GM12878 (cell line): ENCODE measurements at regions not wholly inside any gene's neighbourhood (a gene's known extent, or its start where the extent isn't known, plus 50 kb on each side); places are given as distances from the start of the nearest gene placed in this dataset.

ENCODE experiments used
- ATAC-seq: fragments of 200-7000 bp; cut with Tn5 transposase; 3 replicates; pipeline ENCODE4 v1.9.1; 2020; ENCODE audit warnings: mild to moderate bottlenecking, moderate library complexity
- BruUV-seq: library from RNA; stranded (reverse); fragments of 400-500 nt; replicated peaks from 2 replicates; lab custom pipeline; 2021; lab: Mats Ljungman, UMichigan
- CTCF ChIA-PET: fragments of 300-600 bp; sonication (Branson Sonifier 250); formaldehyde crosslinking; extraction: SDS; loops from one replicate; lab custom pipeline; 2021; ENCODE audit warnings: inconsistent platforms; lab: Yijun Ruan, JAX
- POLR2A ChIA-PET: fragments of 350-600 bp; formaldehyde crosslinking; extraction: SDS; loops from one replicate; lab custom pipeline; 2021; ENCODE audit warnings: inconsistent platforms; lab: Charles Lee
- RAD21 ChIA-PET: fragments of 300-600 bp; sonication (Branson Sonifier 250); formaldehyde crosslinking; loops from one replicate; lab custom pipeline; 2023; ENCODE audit warnings: antibody characterized with exemption; ENCODE audit not compliant: unreplicated experiment; lab: Charles Lee
- SMC1A ChIA-PET: fragments of 300-600 bp; sonication (Branson Sonifier 250); formaldehyde crosslinking; loops from one replicate; lab custom pipeline; 2023; ENCODE audit not compliant: unreplicated experiment, uncharacterized antibody; lab: Charles Lee
- DNase-seq: peaks from one replicate; pipeline ENCODE4 v3.0.0-alpha.2; 2011; ENCODE audit warnings: low read depth, low spot score
- FAIRE-seq: peaks from 3 replicates; lab custom pipeline; 2011; peaks lifted over from hg19 to GRCh38; lab: Jason Lieb, UNC
- H2AFZ ChIP-seq: 2 replicates; pipeline ENCODE4 v1.6.0; 2011; ENCODE audit warnings: low read depth, low read length, control low read depth; ENCODE audit not compliant: control insufficient read depth
- H3K27ac ChIP-seq: 2 replicates; pipeline ENCODE4 v1.5.1; 2011; ENCODE audit warnings: control low read depth; ENCODE audit not compliant: control insufficient read depth, insufficient read depth
- H3K27me3 ChIP-seq, 2 experiments: replicated peaks in 1 of 2; 2 replicates each; pipeline versions ENCODE4 v1.6.0 to v1.6.1; 2011; ENCODE audit warnings: low read length in 1 of 2; ENCODE audit not compliant: control insufficient read depth in 2 of 2, insufficient read depth in 2 of 2
- H3K36me3 ChIP-seq, 2 experiments: 2 replicates each; pipeline ENCODE4 v1.5.1; 2011; ENCODE audit warnings: low read length in 1 of 2; ENCODE audit not compliant: control insufficient read depth in 2 of 2, insufficient read depth in 2 of 2
- H3K4me1 ChIP-seq: 2 replicates; pipeline ENCODE4 v1.6.1; 2011; ENCODE audit warnings: mild to moderate bottlenecking, low read length, moderate library complexity, mixed read lengths; ENCODE audit not compliant: control insufficient read depth, insufficient read depth
- H3K4me2 ChIP-seq: 2 replicates; pipeline ENCODE4 v1.6.0; 2011; ENCODE audit warnings: control low read depth; ENCODE audit not compliant: control insufficient read depth, insufficient read depth
- H3K4me3 ChIP-seq: fragments of 200-600 bp; sonication (generic); 2 replicates; pipeline ENCODE4 v1.5.1; 2016
- H3K79me2 ChIP-seq: 2 replicates; pipeline ENCODE4 v1.6.0; 2011; ENCODE audit warnings: low read length; ENCODE audit not compliant: control insufficient read depth, insufficient read depth
- H3K9ac ChIP-seq: 2 replicates; pipeline ENCODE4 v1.8.0; 2011; ENCODE audit warnings: low read length, control low read depth, mixed read lengths; ENCODE audit not compliant: control insufficient read depth, insufficient read depth
- H3K9me3 ChIP-seq: replicated peaks from 3 replicates; pipeline ENCODE4 v1.5.1; 2011; ENCODE audit warnings: mild to moderate bottlenecking, low read length; ENCODE audit not compliant: control insufficient read depth, insufficient read depth
- H4K20me1 ChIP-seq: 2 replicates; pipeline ENCODE4 v1.6.0; 2011; ENCODE audit not compliant: control insufficient read depth, insufficient read depth
- BHLHE40 ChIP-seq, 2 experiments: fragments of 450-650 bp in 1 of 2; IDR thresholded peaks; 2 replicates each; pipeline ENCODE4 v1.6.1; 2011 to 2017; ENCODE audit warnings: low read depth in 2 of 2, borderline replicate concordance in 1 of 2, improper control_type of control experiment in 1 of 2, low read length in 1 of 2, mild to moderate bottlenecking in 1 of 2
- CHD4 ChIP-seq: fragments of 200-600 bp; sonication (generic); IDR thresholded peaks from 2 replicates; pipeline ENCODE4 v1.6.1; 2016; ENCODE audit warnings: mild to moderate bottlenecking
- DPF2 ChIP-seq: fragments of 450-650 bp; IDR thresholded peaks from 2 replicates; pipeline ENCODE4 v1.6.1; 2017; ENCODE audit warnings: mild to moderate bottlenecking
- EGR1 ChIP-seq, 2 experiments: IDR thresholded peaks; 1 replicate in 1 of 2; 2 replicates in 1 of 2; pipeline ENCODE4 v1.6.1; 2011 to 2012; ENCODE audit warnings: low read depth in 2 of 2, low read length in 2 of 2, borderline replicate concordance in 1 of 2, mild to moderate bottlenecking in 1 of 2, moderate library complexity in 1 of 2
- GABPA ChIP-seq: IDR thresholded peaks from 2 replicates; pipeline ENCODE4 v1.6.1; 2014; ENCODE audit warnings: antibody characterized with exemption, low read depth, mild to moderate bottlenecking, inconsistent platforms
- IKZF2 ChIP-seq, 2 experiments: fragments of 450-650 bp; IDR thresholded peaks; 2 replicates each; pipeline ENCODE4 v1.6.1; 2017; ENCODE audit warnings: mild to moderate bottlenecking in 2 of 2, moderate library complexity in 2 of 2
- NR2F1 ChIP-seq: fragments of 450-650 bp; conservative IDR thresholded peaks from 2 replicates; pipeline ENCODE4 v1.6.1; 2017; ENCODE audit warnings: mild to moderate bottlenecking
- PAX5 ChIP-seq: IDR thresholded peaks from 2 replicates; pipeline ENCODE4 v1.6.1; 2011; ENCODE audit warnings: low read depth, low read length, borderline replicate concordance
- POLR2AphosphoS5 ChIP-seq: IDR thresholded peaks from 2 replicates; pipeline ENCODE4 v1.6.1; 2011; ENCODE audit warnings: mild to moderate bottlenecking, low read length, inconsistent platforms
- SREBF2 ChIP-seq: IDR thresholded peaks from 2 replicates; pipeline ENCODE4 v1.6.1; 2012; ENCODE audit warnings: mild to moderate bottlenecking, low read length
- TBL1XR1 ChIP-seq: IDR thresholded peaks from 2 replicates; pipeline ENCODE4 v1.6.1; 2012; ENCODE audit warnings: low read depth, low read length, improper control_type of control experiment
- ZNF24 ChIP-seq: fragments of 450-650 bp; IDR thresholded peaks from 2 replicates; pipeline ENCODE4 v1.6.1; 2017; ENCODE audit warnings: antibody characterized with exemption, mild to moderate bottlenecking
- ZZZ3 ChIP-seq: IDR thresholded peaks from 2 replicates; pipeline ENCODE4 v1.6.1; 2011; ENCODE audit warnings: low read depth; ENCODE audit not compliant: control insufficient read depth, insufficient read length
- WGBS: methylation state at CpG from one replicate; pipeline ENCODE4 v1.1.6; 2016; ENCODE audit warnings: low lambda C conversion rate; ENCODE audit not compliant: insufficient replicate concordance, insufficient coverage; ENCODE audit errors: missing lambda C conversion rate; 5-methylcytosine and 5-hydroxymethylcytosine counted together
- in situ Hi-C: fragments of 300-500 bp; cut with MboI; formaldehyde crosslinking; loops from 9 replicates; pipeline ENCODE4 v1.14.3; 2018; ENCODE audit warnings: mixed read lengths
- intact Hi-C: fragments of 100-400 bp; cut with micrococcal nuclease; formaldehyde crosslinking; loops from one replicate; pipeline ENCODE4 v1.14.2; 2022; ENCODE audit not compliant: unreplicated experiment
- TF ChIP-seq, protein P1 (sequence below): fragments of 450-650 bp; formaldehyde crosslinking; IDR thresholded peaks from 2 replicates; pipeline ENCODE4 v1.5.0; 2022; ENCODE audit warnings: mild to moderate bottlenecking, missing genetic modification characterization
- TF ChIP-seq, protein P2 (sequence below): fragments of 450-650 bp; formaldehyde crosslinking; IDR thresholded peaks from 2 replicates; pipeline ENCODE4 v1.4.0; 2022; ENCODE audit warnings: mild to moderate bottlenecking, moderate library complexity
- TF ChIP-seq, protein P3 (sequence below): IDR thresholded peaks from 2 replicates; pipeline ENCODE4 v1.6.1; 2011; ENCODE audit warnings: borderline replicate concordance, low read depth, mild to moderate bottlenecking, moderate library complexity, mixed read lengths, low read length; ENCODE audit not compliant: insufficient read depth; ENCODE audit errors: extremely low read length
- TF ChIP-seq, protein P4 (sequence below): IDR thresholded peaks from 2 replicates; pipeline ENCODE4 v1.6.1; 2012; ENCODE audit warnings: low read depth, low read length, improper control_type of control experiment

DNA sequence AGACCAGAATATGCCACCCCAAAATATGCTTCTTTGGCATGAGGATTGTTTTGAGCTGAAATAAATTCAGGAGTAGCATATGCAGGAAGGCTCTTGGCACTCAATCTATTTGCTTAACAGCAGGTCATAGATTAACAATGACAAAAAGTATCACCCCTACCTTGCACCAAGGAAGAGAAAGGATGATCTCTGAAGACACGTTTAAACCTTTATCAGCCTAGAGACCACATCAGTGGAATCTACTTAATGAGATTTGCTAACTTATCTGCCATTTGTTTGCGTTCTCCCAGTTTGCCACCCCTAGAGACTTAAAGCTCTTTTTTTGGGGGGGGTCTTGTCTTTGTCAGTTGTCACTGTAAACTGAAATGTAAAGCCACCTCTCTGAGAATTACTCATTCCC is 1278.7 kb upstream of the USP15 start:
- WGBS, result 31% methylated on average over 2 of the region's 2 CpGs
- in situ Hi-C loops (no loop called here), intact Hi-C loops (no loop called here)
- TF ChIP-seq SREBF2, result no peak
- TF ChIP-seq CHD4, result no peak
- TF ChIP-seq GABPA, result no peak
- TF ChIP-seq NR2F1, result no peak
- TF ChIP-seq, protein P1, sequence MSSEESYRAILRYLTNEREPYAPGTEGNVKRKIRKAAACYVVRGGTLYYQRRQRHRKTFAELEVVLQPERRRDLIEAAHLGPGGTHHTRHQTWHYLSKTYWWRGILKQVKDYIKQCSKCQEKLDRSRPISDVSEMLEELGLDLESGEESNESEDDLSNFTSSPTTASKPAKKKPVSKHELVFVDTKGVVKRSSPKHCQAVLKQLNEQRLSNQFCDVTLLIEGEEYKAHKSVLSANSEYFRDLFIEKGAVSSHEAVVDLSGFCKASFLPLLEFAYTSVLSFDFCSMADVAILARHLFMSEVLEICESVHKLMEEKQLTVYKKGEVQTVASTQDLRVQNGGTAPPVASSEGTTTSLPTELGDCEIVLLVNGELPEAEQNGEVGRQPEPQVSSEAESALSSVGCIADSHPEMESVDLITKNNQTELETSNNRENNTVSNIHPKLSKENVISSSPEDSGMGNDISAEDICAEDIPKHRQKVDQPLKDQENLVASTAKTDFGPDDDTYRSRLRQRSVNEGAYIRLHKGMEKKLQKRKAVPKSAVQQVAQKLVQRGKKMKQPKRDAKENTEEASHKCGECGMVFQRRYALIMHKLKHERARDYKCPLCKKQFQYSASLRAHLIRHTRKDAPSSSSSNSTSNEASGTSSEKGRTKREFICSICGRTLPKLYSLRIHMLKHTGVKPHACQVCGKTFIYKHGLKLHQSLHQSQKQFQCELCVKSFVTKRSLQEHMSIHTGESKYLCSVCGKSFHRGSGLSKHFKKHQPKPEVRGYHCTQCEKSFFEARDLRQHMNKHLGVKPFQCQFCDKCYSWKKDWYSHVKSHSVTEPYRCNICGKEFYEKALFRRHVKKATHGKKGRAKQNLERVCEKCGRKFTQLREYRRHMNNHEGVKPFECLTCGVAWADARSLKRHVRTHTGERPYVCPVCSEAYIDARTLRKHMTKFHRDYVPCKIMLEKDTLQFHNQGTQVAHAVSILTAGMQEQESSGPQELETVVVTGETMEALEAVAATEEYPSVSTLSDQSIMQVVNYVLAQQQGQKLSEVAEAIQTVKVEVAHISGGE, result no peak
- TF ChIP-seq, protein P2, sequence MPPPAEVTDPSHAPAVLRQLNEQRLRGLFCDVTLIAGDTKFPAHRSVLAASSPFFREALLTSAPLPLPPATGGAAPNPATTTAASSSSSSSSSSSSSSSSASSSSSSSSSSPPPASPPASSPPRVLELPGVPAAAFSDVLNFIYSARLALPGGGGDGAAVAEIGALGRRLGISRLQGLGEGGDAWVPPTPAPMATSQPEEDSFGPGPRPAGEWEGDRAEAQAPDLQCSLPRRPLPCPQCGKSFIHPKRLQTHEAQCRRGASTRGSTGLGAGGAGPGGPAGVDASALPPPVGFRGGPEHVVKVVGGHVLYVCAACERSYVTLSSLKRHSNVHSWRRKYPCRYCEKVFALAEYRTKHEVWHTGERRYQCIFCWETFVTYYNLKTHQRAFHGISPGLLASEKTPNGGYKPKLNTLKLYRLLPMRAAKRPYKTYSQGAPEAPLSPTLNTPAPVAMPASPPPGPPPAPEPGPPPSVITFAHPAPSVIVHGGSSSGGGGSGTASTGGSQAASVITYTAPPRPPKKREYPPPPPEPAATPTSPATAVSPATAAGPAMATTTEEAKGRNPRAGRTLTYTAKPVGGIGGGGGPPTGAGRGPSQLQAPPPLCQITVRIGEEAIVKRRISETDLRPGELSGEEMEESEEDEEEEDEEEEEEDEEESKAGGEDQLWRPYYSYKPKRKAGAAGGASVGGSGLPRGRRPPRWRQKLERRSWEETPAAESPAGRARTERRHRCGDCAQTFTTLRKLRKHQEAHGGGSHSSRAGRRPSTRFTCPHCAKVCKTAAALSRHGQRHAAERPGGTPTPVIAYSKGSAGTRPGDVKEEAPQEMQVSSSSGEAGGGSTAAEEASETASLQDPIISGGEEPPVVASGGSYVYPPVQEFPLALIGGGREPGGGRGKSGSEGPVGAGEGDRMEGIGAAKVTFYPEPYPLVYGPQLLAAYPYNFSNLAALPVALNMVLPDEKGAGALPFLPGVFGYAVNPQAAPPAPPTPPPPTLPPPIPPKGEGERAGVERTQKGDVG (CRISPR knock-in tag), result no peak
- TF ChIP-seq, protein P3, sequence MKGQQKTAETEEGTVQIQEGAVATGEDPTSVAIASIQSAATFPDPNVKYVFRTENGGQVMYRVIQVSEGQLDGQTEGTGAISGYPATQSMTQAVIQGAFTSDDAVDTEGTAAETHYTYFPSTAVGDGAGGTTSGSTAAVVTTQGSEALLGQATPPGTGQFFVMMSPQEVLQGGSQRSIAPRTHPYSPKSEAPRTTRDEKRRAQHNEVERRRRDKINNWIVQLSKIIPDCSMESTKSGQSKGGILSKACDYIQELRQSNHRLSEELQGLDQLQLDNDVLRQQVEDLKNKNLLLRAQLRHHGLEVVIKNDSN, result no peak
- no peak for TF ChIP-seq EGR1 (IDR thresholded peaks at IDR 0.05; ENCODE audit: borderline replicate concordance in 1 of 2, low read depth in 2 of 2, low read length in 2 of 2)
- TF ChIP-seq DPF2, result no peak
- TF ChIP-seq ZZZ3, result no peak
- TF ChIP-seq POLR2AphosphoS5, result no peak
- TF ChIP-seq, protein P4, sequence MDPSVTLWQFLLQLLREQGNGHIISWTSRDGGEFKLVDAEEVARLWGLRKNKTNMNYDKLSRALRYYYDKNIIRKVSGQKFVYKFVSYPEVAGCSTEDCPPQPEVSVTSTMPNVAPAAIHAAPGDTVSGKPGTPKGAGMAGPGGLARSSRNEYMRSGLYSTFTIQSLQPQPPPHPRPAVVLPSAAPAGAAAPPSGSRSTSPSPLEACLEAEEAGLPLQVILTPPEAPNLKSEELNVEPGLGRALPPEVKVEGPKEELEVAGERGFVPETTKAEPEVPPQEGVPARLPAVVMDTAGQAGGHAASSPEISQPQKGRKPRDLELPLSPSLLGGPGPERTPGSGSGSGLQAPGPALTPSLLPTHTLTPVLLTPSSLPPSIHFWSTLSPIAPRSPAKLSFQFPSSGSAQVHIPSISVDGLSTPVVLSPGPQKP, result no peak
- no peak for TF ChIP-seq ZNF24
- no peak for TF ChIP-seq IKZF2 (IDR thresholded peaks at IDR 0.05)
- TF ChIP-seq TBL1XR1, result no peak
- TF ChIP-seq PAX5, result no peak
- no peak for TF ChIP-seq BHLHE40 (IDR thresholded peaks at IDR 0.05; ENCODE audit: borderline replicate concordance in 1 of 2, low read depth in 2 of 2, low read length in 1 of 2)

More for the DNA sequence above, 1278.7 kb upstream of the USP15 start:
- no peak overlapping the region for H2AFZ ChIP-seq
- no peaks in the 10 kb centered on the region for H3K4me1 ChIP-seq
- H3K9ac ChIP-seq, result no peak overlapping the region
- ATAC-seq (no peak), FAIRE-seq (no peak), DNase-seq (no peak)
- no peak overlapping the region for H3K4me2 ChIP-seq
- no peaks in the 10 kb centered on the region for H3K27me3 ChIP-seq
- no TSS peak for BruUV-seq
- H3K27ac ChIP-seq, result no peak overlapping the region
- no peak overlapping the region for H3K4me3 ChIP-seq
- RAD21 ChIA-PET, result no interaction called here
- POLR2A ChIA-PET, result no interaction called here
- CTCF ChIA-PET, result interaction anchor here (0.8 kb wide), 1 partner anchor 14 kb away, joined by 3 read pairs; no protein-coding TSS in a partner anchor
- no peaks in the 10 kb centered on the region for H3K36me3 ChIP-seq
- H4K20me1 ChIP-seq, result no peaks in the 10 kb centered on the region
- SMC1A ChIA-PET, result interaction anchor here (0.8 to 1.9 kb wide), 4 partner anchors 15 to 30 kb away, joined by 3 to 7 read pairs (median 4); no protein-coding TSS in a partner anchor
- H3K79me2 ChIP-seq, result no peaks in the 10 kb centered on the region
- no peaks in the 10 kb centered on the region for H3K9me3 ChIP-seq
